Astrocyte (in vitro differentiated cells and primary cell): ENCODE measurements at regions not wholly inside any gene's neighbourhood (a gene's known extent, or its start where the extent isn't known, plus 50 kb on each side); places are given as distances from the start of the nearest gene placed in this dataset.
"Not testable (repeated sequence)": the region's sequence is repeated elsewhere in the genome, so short reads cannot be mapped to it uniquely, and the experiment has no call there.

Experiments
- DNase-seq: peaks from one replicate; pipeline ENCODE4 v3.0.0-alpha.2; 2010; ENCODE audit warnings: low read depth
- FAIRE-seq: peaks from 2 replicates; lab custom pipeline; 2011; peaks lifted over from hg19 to GRCh38; lab: Jason Lieb, UNC
- H2AFZ ChIP-seq: 2 replicates; pipeline ENCODE4 v1.6.0; 2012; ENCODE audit warnings: low read depth, low read length, inconsistent platforms
- H3K27ac ChIP-seq: 2 replicates; pipeline ENCODE4 v1.5.1; 2011; ENCODE audit warnings: low read depth, low read length, inconsistent platforms
- H3K27me3 ChIP-seq: 2 replicates; pipeline ENCODE4 v1.6.0; 2011; ENCODE audit warnings: low read length, inconsistent platforms; ENCODE audit not compliant: insufficient read depth
- H3K36me3 ChIP-seq: 2 replicates; pipeline ENCODE4 v1.5.1; 2011; ENCODE audit warnings: low read length, inconsistent platforms; ENCODE audit not compliant: insufficient read depth
- H3K4me1 ChIP-seq: 2 replicates; pipeline ENCODE4 v1.5.1; 2011; ENCODE audit warnings: low read length, inconsistent platforms; ENCODE audit not compliant: insufficient read depth
- H3K4me2 ChIP-seq: 2 replicates; pipeline ENCODE4 v1.6.0; 2012; ENCODE audit warnings: low read length, inconsistent platforms
- H3K4me3 ChIP-seq: 2 replicates; pipeline ENCODE4 v1.5.1; 2011; ENCODE audit warnings: low read depth, mild to moderate bottlenecking, low read length, inconsistent platforms; ENCODE audit not compliant: insufficient read depth
- H3K79me2 ChIP-seq: 2 replicates; pipeline ENCODE4 v1.6.0; 2012; ENCODE audit warnings: mild to moderate bottlenecking, low read length, inconsistent platforms; ENCODE audit not compliant: insufficient read depth
- H3K9ac ChIP-seq: 2 replicates; pipeline ENCODE4 v1.6.0; 2012; ENCODE audit warnings: mild to moderate bottlenecking, low read length, inconsistent platforms
- H3K9me3 ChIP-seq: 2 replicates; pipeline ENCODE4 v1.5.1; 2012; ENCODE audit warnings: low read depth, mild to moderate bottlenecking, low read length, inconsistent platforms; ENCODE audit not compliant: insufficient read depth
- H4K20me1 ChIP-seq: 2 replicates; pipeline ENCODE4 v1.6.0; 2012; ENCODE audit warnings: low read length, inconsistent platforms; ENCODE audit not compliant: insufficient read depth
- H3K27ac Mint-ChIP-seq: one replicate; pipeline ENCODE4 v1.8.0; 2021; ENCODE audit warnings: mild to moderate bottlenecking, mixed read lengths; ENCODE audit not compliant: unreplicated experiment
- H3K27me3 Mint-ChIP-seq: one replicate; pipeline ENCODE4 v1.8.0; 2021; ENCODE audit warnings: low read depth, mixed read lengths; ENCODE audit not compliant: unreplicated experiment
- H3K36me3 Mint-ChIP-seq: one replicate; pipeline ENCODE4 v1.8.0; 2021; ENCODE audit warnings: low read depth, mixed read lengths; ENCODE audit not compliant: unreplicated experiment
- H3K4me1 Mint-ChIP-seq: one replicate; pipeline ENCODE4 v1.8.0; 2021; ENCODE audit warnings: low read depth, mixed read lengths; ENCODE audit not compliant: unreplicated experiment
- H3K4me3 Mint-ChIP-seq: one replicate; pipeline ENCODE4 v1.8.0; 2021; ENCODE audit warnings: mild to moderate bottlenecking, moderate library complexity, mixed read lengths; ENCODE audit not compliant: unreplicated experiment
- H3K9me3 Mint-ChIP-seq: one replicate; pipeline ENCODE4 v1.8.0; 2021; ENCODE audit warnings: mild to moderate bottlenecking, mixed read lengths; ENCODE audit not compliant: unreplicated experiment
- CTCF ChIP-seq: IDR thresholded peaks from 2 replicates; pipeline ENCODE4 v1.5.1; 2011; ENCODE audit warnings: low read depth, mild to moderate bottlenecking, inconsistent platforms, low read length, moderate library complexity; ENCODE audit not compliant: insufficient read depth
- EZH2 ChIP-seq: IDR thresholded peaks from 2 replicates; pipeline ENCODE4 v1.6.1; 2012; ENCODE audit warnings: mild to moderate bottlenecking, low read length, inconsistent platforms; ENCODE audit not compliant: insufficient read depth

GRCh38 chr16:29142506-29142905 lies 157.7 kb downstream of the LAT start:
- FAIRE-seq, H3K4me3 Mint-ChIP-seq: not testable (repeated sequence)

DNA sequence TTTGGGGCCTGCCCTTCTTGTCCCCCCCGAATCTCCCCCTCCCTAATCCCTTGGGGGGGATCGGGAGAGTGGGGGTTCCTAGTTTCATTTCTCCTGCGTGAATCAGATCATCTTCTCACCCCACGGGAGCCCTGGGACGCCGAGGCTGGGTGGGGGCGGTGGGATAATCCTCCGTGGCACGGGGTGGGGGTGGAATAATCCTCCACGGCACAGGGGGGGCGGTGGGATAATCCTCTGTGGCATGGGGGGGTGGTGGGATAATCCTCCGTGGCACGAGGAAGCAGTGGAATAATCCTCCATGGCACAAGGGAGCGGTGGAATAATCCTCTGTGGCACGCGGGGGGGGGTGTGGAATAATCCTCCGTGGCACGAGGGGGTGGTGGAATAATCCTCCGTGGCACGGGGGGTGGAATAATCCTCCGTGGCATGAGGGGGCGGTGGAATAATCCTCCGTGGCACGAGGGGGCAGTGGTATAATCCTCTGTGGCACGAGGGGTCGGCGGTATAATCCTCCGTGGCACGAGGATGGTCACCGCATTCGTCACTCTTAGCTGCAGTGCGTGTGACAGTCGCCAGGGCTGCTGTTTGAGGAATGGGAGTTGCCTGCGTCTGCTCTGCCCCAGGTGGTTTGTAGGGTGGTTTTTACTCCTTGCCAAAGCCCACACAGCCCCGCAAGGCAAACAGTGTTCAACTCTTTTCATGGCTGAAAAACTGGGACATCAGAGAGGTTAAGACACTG lies 156.9 kb downstream of the LAT start:
- no peaks in the 10 kb centered on the region for H3K36me3 ChIP-seq
- H3K79me2 ChIP-seq = no peaks in the 10 kb centered on the region
- no peaks in the 10 kb centered on the region for H3K9me3 ChIP-seq
- H3K27ac ChIP-seq = no peak overlapping the region
- no peak for DNase-seq
- Mint-ChIP-seq H3K27ac (no peak overlapping the region), H3K9me3 (no peaks in the 10 kb centered on the region), H3K36me3 (peaks cover 3% of the 10 kb centered on the region), H3K4me1 (no peaks in the 10 kb centered on the region), H3K27me3 (peaks cover 43% of the 10 kb centered on the region), H3K4me3 (no peak overlapping the region)
- TF ChIP-seq CTCF (no peak), EZH2 (no peak)
- H2AFZ ChIP-seq = no peak overlapping the region
- H3K4me1 ChIP-seq = no peaks in the 10 kb centered on the region
- FAIRE-seq = no peak
- no peak overlapping the region for H3K4me3 ChIP-seq
- H3K4me2 ChIP-seq = no peak overlapping the region
- H4K20me1 ChIP-seq = no peaks in the 10 kb centered on the region
- no peak overlapping the region for H3K9ac ChIP-seq
- H3K27me3 ChIP-seq = peaks cover 2% of the 10 kb centered on the region

More at GRCh38 chr16:29142506-29142905, 157.7 kb downstream of the LAT start:
- not testable (repeated sequence) for DNase-seq, H3K4me1 Mint-ChIP-seq, H3K9ac ChIP-seq, H3K9me3 Mint-ChIP-seq, H2AFZ ChIP-seq, H3K36me3 ChIP-seq, H3K4me1 ChIP-seq, H3K4me3 ChIP-seq, H3K4me2 ChIP-seq, H3K36me3 Mint-ChIP-seq, H3K79me2 ChIP-seq, H3K9me3 ChIP-seq, H3K27me3 ChIP-seq, H3K27ac ChIP-seq, H3K27ac Mint-ChIP-seq, H4K20me1 ChIP-seq
- H3K27me3 Mint-ChIP-seq = peaks cover 40% of the 10 kb centered on the region

DNA sequence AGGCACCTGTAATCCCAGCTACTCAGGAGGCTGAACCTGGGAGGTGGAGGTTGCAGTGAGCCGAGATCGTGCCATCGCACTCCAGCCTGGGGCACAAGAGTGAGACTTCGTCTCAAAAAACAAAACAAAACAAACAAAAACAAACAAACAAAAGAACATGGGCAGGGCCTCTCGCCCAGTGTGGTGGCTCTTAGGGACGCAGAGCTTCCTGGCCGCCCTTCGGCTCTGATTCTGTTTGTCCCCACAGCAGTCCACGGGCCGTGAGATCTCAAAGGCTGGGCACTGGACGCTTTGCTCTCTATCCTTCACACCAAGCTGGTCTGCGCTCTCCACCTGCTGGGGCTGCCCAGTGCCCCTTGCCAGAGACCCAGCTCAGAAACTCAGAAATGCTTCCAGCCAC lies 156.3 kb downstream of the LAT start:
- not testable (repeated sequence) for H3K79me2 ChIP-seq, H2AFZ ChIP-seq, H3K4me3 Mint-ChIP-seq, H3K4me1 Mint-ChIP-seq, H3K9me3 Mint-ChIP-seq, H3K27ac ChIP-seq, H3K4me1 ChIP-seq, H3K27ac Mint-ChIP-seq, H3K9me3 ChIP-seq, H3K4me2 ChIP-seq, H3K36me3 Mint-ChIP-seq, H3K9ac ChIP-seq, H3K36me3 ChIP-seq, H3K4me3 ChIP-seq, H3K27me3 ChIP-seq, H4K20me1 ChIP-seq, DNase-seq, FAIRE-seq
- H3K27me3 Mint-ChIP-seq = peaks cover 43% of the 10 kb centered on the region

DNA sequence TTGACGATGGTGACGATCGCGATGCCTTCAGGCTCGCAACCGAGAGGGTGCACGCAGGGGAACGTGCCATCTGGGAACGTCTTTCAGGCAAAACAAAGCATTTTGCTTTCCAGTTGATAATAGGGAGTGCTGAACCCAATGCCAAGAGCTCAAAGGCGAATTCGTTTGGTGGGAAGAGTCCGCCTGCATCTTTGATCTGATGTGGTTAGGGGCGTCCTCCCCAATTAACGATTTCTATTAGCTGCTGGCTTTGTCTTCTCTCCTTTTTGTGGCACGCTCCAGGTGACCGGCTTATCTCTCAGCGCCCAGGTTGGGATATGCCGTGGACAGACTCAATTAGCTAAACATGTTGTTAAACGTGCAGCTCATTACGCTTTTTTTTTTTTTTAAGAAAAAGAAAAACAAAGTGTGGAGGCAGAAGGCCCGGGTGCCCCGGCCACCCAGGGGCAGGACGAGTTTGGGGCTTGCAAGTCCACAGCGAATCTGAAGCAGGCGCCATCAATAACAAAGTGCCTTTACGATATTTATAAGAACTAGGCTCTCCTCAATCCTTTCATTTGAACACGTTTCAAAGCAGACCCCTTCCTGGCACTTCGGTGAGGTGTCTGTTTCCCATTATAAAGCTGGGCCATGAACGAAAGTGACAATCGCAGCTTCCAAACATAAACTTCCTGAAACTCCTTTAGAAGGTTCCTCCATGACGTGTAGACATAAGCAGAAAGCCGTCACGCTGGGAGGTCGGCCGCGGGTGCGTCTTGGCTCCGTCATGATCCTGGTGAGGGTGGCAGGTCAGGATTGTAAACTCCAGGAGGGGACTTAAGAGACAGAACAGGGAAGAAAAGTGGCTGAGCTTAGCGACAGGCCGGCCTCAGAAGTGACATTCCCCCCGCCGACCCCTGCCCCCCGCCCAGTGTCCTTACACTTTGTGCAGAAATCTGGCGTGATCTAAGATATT lies 155.3 kb downstream of the LAT start:
- H3K27ac Mint-ChIP-seq, H3K4me3 ChIP-seq, H3K36me3 ChIP-seq, H3K4me3 Mint-ChIP-seq, H3K9me3 ChIP-seq, H3K9me3 Mint-ChIP-seq, FAIRE-seq, H3K4me2 ChIP-seq, H3K36me3 Mint-ChIP-seq, DNase-seq, H2AFZ ChIP-seq, H3K4me1 Mint-ChIP-seq, H3K27me3 ChIP-seq, H3K4me1 ChIP-seq, H3K27ac ChIP-seq, H4K20me1 ChIP-seq, H3K9ac ChIP-seq, H3K79me2 ChIP-seq: not testable (repeated sequence)
- H3K27me3 Mint-ChIP-seq = peaks cover 36% of the 10 kb centered on the region
